Jurkat, Clone E6-1 (cell line): ENCODE measurements at regions not wholly inside any gene's neighbourhood (a gene's known extent, or its start where the extent isn't known, plus 50 kb on each side); places are given as distances from the start of the nearest gene placed in this dataset.
"Not testable (repeated sequence)": the region's sequence is repeated elsewhere in the genome, so short reads cannot be mapped to it uniquely, and the experiment has no call there.

Experiments
- DNase-seq: peaks from one replicate; pipeline ENCODE4 v3.0.0-alpha.2; 2011; ENCODE audit warnings: low read depth, low spot score
- H3K4me3 ChIP-seq: 2 replicates; pipeline ENCODE4 v1.5.1; 2011; ENCODE audit warnings: mild to moderate bottlenecking, low read length, control low read depth, moderate library complexity

DNA sequence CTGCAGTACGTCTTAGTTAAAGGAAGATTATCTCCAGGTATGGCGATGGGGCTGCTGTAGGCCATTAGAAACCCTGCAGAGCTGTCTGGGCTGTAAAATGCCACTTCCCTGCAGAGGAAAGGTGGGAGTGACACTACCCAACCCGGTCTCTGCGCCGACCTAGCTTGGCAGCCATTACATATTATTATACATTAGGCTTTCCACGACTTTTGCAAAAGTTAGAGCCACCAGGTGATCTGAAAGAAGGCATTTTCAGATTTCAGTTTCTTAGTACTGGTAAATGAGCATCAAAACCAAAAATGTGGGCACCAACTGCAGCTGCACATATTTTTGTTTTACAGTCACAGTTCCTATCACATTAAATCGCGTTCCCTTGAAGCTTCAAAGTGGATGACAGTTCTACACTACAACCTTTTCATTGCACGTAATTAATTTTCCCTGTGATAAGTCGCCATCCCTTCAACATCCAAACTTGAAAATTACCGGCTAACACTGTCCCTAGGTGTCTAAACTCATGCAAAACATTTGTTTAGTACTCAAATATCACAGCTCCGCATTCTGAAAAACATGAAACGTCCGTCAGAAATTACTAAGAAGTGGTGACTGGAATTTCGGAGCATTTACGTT lies 81.4 kb upstream of the CHD2 start:
- DNase-seq = no peak
- H3K4me3 ChIP-seq = no peak overlapping the region

DNA sequence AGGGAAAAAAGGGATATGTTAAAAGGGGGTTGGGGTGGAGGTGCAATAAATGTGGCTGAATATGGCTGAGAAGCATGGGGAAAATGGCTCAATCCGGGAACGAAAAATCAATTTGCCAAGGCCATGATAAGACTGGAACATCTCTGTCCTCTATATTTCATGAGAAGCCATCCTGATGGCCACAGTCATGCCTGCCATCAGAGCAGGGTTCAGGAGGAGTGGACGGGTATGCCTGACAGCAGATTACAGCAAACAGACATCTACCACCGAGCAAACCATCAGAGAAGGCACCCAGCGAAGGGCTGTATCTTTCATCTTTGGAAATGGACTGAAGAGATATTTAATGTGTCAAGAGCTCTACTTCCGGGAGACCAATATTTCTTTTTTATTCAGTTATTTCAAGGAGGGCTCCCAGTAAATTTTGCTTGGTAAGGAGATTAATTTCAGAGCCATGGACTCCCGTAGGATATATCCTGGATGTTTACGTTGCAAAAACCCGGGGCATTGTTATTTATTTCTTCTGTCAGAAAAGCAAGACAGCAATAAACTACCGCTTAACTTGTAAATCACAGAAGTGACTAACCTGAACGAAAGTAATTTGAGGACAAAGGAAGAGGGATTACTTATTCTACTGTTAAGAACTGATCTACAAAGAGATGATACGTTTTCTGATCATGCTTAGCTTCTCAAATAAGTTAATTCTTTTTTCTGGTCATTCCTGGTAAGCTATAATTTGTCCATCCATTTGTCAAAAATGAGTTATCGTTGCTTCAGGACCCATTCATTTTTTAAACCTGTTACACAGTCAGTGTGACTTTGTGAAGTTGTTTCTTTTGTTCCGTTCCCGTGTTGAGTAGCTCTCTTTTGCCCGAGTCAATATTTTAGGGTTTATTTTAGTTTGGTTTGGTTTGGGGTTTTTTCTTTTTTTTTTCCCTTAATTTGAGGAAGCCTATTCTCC lies 80.6 kb upstream of the CHD2 start:
- no peak for DNase-seq

DNA sequence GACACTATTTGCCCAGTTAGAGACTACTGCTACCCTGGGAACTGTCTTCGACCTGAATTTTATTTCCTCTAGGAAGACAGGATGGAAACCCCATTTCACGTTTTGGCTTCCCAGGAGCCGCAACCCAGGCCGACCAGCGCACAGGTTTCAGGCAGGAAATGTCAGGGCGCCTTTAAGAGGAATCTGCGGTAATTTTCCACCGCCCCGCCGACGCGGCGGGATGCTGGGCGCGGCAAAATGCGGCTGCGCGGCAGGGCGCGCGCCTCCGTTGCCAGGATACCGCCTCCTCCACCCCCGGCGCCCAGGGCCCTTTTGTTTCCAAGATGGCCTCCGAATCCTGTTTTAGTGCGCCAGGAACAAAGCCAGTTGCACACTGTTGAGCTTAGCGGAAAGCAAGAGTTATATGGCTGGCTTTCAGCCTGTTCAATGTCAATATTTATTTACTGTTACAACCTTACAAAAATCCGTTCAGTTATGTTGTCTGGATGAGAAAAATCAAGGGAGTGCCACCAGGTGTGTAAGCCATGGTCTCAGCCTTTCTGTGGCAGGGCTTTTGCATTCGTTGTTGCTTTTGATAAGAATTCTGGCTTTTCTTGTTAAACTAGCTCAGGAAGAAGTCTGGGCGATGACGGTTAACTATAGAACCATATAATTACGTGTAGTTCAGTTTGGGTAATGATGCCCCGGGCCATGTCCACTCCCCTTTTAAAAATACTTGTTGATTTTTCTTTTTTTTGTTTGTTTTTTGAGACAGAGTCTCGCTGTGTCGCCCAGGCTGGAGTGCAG lies 79.7 kb upstream of the CHD2 start:
- H3K4me3 ChIP-seq = peak overlapping the region; percentile 74
- peak; percentile 90 for DNase-seq

More for the DNA sequence above, 80.6 kb upstream of the CHD2 start:
- H3K4me3 ChIP-seq = peak overlapping the region; percentile 74

DNA sequence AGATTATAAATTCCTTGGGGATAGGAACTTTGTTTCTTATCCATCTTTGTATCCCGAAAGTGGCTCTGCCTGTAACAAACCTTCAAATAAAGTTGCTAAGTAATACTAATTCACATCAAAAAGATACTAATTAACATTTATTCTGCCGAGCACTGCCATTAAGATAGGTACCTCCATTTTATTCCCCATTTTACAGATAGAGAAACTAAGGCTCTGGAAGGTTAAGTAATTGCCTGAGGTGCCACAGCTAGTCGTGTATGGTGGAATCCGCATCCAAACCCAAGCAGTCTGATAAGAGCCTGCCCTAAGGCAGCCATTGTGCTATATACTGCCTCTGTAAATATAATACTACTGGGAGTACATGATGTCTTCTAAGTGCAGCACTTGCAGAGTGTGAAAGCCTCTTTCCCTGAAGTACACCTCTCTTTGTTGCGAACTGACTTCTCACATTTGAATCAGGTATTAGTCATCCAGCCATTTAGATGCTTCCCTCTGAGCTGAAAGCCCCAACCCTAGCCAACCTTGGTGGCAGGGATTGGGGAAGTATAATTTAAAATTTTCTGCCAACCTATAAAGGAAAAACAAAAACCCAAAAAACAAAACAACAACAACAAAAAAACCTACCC lies 78.5 kb upstream of the CHD2 start:
- no peak for DNase-seq
- no peak overlapping the region for H3K4me3 ChIP-seq

DNA sequence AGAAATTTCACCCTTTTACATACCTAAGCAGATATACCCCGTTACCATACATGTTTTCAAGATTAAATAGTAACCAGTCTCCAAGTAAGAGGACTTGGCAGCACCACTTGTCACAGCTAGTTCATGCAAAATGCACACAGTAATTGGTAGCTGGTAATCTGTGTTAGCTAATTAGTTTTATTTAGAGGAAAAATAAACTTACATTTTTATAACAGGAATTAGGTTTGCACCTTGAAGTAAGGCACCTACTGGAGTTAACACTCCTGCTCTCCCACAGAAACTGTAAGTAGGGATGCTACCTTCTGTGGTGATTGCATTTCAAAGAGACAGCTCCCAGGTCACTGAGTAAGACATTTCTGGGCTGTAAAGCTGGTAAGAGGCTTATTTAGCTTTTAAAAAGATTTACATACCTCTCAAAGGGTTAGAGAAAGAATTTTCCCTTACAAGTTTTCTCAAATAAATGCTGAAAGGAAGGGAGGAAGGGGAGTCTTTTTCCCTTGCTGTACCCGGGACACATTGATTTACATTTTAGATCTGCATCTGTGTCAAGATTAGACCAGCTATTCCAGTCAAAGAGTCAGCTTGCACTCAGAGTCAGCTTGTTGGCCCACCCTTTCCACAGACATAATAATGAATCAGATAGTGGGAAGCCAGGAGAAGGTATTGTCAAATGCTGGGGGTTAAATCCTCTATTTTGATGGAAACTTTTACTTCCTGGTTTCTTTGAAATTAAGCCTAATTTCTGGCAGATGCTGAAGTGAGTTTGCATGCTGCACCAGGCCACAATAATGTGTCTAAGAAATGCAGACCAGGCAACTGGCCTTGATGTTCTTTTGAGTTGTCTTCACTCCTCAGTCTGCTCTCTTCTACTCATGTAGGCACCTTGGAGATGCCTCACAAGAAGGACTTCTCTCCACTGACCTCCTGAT lies 77.6 kb upstream of the CHD2 start:
- H3K4me3 ChIP-seq = no peak overlapping the region
- DNase-seq = no peak

DNA sequence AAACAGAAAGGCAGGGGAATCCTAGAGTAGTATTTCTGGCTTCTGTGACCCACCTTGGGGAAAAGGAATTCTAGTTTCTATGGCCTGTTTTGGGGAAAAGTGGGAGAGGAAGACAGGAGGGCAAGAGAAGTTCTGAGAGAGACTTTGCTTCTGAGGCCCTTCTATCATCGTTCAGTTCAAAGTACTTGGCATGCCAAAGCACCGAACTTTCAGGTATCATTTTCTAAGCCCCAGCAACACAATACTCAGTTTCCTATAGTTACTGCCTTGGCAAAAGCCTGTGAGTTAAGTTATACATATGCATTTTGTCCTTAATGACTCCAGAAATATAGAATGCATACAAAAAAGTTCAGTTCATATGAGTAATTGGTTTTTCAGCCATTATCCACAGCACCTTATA lies 74.1 kb upstream of the CHD2 start:
- no peak for DNase-seq
- no peak overlapping the region for H3K4me3 ChIP-seq

DNA sequence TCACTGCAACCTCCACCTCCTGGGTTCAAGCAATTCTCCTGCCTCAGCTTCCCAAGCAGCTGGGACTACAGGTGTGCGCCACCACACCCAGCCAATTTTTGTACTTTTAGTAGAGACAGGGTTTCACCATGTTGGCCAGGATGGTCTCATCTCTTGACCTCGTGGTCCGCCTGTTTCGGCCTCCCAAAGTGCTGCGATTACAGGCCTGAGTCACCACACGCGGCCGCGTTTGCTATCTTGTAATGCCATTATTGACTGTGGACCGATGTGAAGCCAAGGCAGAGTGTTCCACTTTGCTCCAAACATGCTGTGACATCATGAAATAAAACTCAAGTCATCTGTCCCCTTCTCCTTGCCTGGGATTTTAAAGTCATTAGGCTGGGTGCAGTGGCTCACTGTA lies 72.1 kb upstream of the CHD2 start:
- not testable (repeated sequence) for DNase-seq

DNA sequence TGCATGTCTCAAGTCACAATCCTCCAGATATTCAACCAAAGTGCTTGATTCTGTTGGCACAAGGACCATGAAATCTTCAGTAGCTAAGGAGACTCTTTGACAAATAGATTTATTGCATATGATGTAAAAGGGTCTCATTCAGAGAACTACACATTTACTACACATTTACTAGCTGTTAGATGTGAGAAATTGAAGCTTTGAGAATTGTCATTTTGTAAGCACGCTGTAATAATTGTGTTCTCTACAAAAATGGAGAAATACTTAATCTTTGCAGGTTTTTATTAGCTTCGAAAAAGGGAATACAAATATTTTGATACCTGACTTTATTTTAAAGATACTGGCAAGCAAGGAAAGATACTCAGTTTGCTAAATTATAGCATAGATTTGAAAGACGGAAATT lies 70.2 kb upstream of the CHD2 start:
- DNase-seq = no peak

More for the DNA sequence above, 72.1 kb upstream of the CHD2 start:
- H3K4me3 ChIP-seq = not testable (repeated sequence)

DNA sequence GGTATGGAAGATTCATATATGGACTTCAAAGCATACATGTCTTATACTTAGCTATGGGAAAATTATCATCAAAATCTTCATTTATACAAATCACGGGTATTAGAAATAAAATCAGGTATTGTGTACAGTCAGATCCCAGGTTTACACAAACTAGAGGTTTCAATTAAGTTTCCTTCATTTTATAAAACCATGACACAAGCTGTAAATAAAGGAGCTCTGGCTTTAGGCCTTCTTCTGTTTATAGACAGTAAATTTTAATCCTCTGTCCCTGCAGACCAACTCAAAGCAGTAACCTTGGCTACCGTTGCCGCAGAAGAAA lies 68.8 kb upstream of the CHD2 start:
- no peak for DNase-seq
- H3K4me3 ChIP-seq = peak overlapping the region; percentile 36

More for the DNA sequence above, 70.2 kb upstream of the CHD2 start:
- H3K4me3 ChIP-seq = no peak overlapping the region

DNA sequence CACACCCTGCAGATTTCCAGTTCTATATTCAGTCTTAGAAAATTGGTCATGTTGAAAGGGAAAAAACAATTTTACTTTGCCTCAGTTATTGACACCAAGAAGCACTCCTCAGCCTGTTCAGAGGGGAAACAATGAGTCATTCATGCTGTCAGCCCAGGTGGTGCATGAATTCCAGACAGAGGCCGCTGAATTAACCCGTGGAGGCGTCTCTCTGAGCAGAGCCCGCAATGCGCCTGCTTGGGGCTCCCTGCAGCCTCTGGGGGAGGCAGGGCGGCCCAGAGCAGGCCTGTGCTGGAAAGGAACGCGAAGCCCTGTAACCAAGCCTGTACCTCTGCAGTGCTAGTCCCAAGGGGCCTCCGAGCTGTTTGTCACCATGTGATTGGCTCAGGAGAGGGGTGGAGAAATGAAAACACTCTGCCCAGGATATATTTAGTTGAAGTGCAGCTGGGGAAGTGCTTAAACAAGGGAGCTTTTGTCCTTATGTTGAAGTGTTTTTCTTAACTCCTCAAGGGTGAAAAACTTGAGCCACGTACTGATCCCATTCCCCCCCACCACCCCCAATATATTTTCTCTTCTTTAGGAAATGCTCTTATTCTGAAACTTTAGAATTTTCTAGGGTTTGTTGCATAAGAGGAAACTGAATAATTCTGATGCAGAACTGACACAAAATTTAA lies 68.3 kb upstream of the CHD2 start:
- peak overlapping the region; percentile 36 for H3K4me3 ChIP-seq
- DNase-seq = peak; percentile 97

DNA sequence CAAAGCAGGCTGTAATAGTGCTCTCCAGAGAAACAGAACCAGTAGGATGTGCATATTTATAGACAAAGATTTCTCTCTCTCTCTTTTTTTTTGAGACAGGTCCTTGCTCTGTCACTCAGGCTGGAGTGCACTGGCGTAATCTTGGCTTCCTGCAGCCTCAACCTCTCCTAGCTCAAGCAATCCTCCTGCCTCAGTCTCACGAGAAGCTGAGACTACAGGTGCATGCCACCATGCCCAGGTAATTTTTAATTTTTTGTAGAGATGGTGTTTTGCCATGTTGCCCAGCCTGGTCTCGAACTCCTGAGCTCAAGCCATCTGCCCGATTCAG lies 67.1 kb upstream of the CHD2 start:
- no peak for DNase-seq

DNA sequence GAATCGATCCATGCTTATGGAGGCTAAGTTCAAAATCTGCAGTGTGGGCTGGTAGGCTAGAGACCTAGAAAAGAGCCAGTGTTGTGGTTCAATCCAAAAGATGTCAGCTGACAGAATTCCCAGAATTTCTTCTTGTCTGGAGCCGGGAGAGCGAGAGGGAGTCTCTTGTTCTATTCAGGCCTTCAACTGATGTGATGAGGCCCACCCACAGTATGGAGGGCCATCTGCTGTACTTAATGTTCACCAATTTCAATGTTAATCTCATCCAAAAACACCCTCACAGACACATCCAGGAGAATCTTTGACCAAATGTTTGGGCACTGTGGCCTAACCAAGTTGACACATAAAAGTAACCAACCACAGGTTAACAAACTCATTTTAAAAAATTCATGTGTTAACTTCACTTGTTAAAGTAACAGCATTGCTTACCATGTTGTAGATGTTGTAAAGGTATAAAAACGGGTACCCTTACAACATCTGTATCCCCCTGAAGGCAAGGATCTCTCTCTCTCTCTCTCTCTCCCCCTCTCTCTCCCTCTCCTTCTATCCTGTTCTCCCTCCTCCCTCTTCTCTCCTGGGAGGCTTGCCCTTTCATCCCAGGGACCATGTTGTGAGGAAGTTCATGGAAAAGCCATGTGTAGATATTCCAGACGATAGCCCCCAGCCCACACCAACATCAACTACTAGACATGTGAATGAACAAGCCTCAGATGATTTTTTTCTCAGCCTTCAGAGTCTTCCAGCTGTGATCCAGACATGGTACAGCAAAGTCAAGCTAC lies 66.4 kb upstream of the CHD2 start:
- no peak overlapping the region for H3K4me3 ChIP-seq
- no peak for DNase-seq

More for the DNA sequence above, 67.1 kb upstream of the CHD2 start:
- no peak overlapping the region for H3K4me3 ChIP-seq

DNA sequence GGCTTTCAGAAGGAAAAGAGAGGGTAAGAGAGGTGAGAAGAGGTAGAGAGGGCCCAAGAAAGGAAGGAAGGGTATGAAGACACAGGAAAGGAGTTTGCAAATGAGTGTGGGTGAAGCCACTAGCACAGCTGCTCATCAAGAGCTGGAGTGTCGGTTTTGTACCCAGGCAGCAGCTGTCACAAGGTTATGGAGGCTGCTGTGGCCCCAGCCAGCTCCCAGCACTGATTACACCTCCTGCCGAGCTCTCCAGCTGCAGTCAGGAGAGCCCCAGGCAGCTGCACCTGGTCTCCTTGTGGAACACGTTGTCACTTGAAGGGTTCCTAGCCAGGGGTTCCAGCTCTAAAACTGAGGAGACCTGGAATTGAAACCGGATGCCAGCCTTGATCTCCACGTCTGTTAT lies 60.4 kb upstream of the CHD2 start:
- H3K4me3 ChIP-seq = no peak overlapping the region
- peak; percentile 88 for DNase-seq

DNA sequence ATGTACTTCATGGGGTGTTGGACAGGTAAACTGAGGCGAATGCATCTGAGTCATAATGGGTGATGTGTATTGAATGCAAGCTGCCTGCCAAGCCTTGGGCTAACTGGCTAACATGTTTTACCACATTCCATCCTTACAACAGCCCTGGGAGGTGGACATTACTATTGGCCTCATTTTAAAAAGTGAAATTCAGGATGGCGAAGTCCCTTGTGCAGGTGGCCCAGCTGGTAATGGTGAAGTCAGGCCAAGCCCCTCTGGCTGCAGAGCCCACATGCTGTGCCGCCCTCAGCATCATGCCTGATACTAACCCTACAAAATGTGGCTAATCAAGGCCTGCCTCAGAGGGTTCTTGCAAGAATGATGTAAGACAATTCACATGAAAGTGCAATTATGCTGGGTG lies 60.0 kb upstream of the CHD2 start:
- no peak overlapping the region for H3K4me3 ChIP-seq
- no peak for DNase-seq

DNA sequence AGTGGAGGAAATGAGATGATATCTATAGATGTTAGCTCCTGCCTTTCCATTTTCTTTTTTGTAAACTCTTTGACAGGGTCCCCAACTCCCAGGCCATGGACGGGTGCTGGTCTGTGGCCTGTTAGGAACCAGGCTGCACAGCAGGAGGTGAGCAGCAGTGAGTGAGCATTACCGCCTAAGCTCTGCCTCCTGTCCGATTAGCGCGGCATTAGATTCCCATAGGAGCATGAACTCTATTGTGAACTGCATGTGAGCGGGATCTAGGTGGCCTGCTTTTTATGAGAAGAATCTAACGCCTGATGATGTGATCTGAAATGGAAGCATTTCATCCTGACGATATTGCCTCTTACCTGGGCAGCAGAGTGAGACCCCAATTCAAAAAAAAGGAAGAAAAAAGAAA lies 56.8 kb upstream of the CHD2 start:
- no peak overlapping the region for H3K4me3 ChIP-seq
- no peak for DNase-seq

DNA sequence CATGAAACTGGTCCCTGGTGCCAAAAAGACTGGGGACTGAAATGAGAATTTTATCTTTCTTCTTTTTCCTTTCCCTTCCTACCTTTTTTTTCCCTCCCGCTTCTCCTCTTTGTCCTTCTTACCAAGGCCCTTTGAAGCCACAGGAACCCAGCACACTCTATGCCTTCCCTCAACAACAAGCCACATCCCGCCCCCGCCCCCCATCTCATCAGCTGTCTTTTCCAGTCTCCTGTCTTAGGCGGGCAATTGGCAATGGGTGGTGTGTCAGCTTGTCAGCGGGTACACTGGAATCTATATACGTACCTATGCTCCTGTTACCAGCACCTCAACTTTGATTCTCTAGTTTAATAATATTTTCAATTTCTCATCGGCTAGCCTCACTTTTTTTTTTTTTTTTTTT lies 56.3 kb upstream of the CHD2 start:
- peak; percentile 72 for DNase-seq
- no peak overlapping the region for H3K4me3 ChIP-seq

DNA sequence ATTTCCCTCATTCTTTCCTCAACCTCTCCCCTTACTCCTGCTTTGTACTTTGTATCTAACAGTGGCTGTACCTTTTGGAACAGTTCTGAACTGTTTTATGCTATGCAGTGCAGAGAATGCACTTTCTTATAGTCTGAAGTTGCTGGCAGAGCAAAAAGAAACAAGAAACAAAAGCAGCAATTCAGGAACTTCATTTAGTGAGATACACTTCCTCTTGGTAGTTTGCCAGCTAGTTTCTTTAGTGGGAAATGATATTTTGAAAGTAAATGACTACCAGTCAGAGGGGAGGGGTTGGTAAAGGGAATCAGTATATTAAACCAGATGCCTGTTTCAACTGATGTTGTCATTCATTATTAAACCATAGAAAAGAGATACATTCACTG lies 55.0 kb upstream of the CHD2 start:
- DNase-seq = peak; percentile 81
- peak overlapping the region; percentile 11; the same call in 1 of the 2 replicates for H3K4me3 ChIP-seq
